ENCODE measurements at regions not wholly inside any gene's neighbourhood (a gene's known extent, or its start where the extent isn't known, plus 50 kb on each side); places are given as distances from the start of the nearest gene placed in this dataset.

- Histone ChIP-seq H3K36me3 (ENCODE audit: insufficient read depth, low read length) (no peaks in the 10 kb centered on the region), H3K27me3 (ENCODE audit: insufficient read depth, low read depth, low read length) (no peaks in the 10 kb centered on the region), H3K4me2 (ENCODE audit: low read length) (no peak overlapping the region), H3K27ac (ENCODE audit: low read length) (no peak overlapping the region), H3K4me3 (ENCODE audit: low read length) (no peak overlapping the region), H3K9me3 (ENCODE audit: low read length) (no peaks in the 10 kb centered on the region), H3K79me2 (replicated peaks; ENCODE audit: insufficient read depth, low read length) (no peaks in the 10 kb centered on the region), H3F3A (ENCODE audit: insufficient read depth, low read length, poor library complexity, severe bottlenecking) (no peaks in the 10 kb centered on the region), H3K9ac (ENCODE audit: low read length) (no peak overlapping the region), H3K9me2 (ENCODE audit: insufficient read depth, low read length) (no peaks in the 10 kb centered on the region), H2AFZ (ENCODE audit: low read depth, low read length) (no peak overlapping the region), H4K20me1 (ENCODE audit: insufficient read depth) (no peaks in the 10 kb centered on the region)
- TF ChIP-seq RAD21 (conservative IDR thresholded peaks at IDR 0.05) (no peak), REST (IDR thresholded peaks at IDR 0.05; ENCODE audit: borderline replicate concordance) (no peak), SMC3 (conservative IDR thresholded peaks at IDR 0.05; ENCODE audit: poor library complexity) (no peak), TAF1 (IDR thresholded peaks at IDR 0.05; ENCODE audit: low read depth) (no peak), CTCF (IDR thresholded peaks at IDR 0.05; ENCODE audit: poor library complexity, severe bottlenecking) (no peak)
Observed at GRCh38 chr1:172882385-172882784, 168.4 kb downstream of the TNFSF18 start.

GRCh38 chr1:172882791-172883386 is 167.9 kb downstream of the TNFSF18 start:
- Histone ChIP-seq H3K27me3 (ENCODE audit: insufficient read depth, low read depth, low read length) (no peaks in the 10 kb centered on the region), H3K36me3 (ENCODE audit: insufficient read depth, low read length) (no peaks in the 10 kb centered on the region), H4K20me1 (ENCODE audit: insufficient read depth) (no peaks in the 10 kb centered on the region), H3K9ac (ENCODE audit: low read length) (no peak overlapping the region), H3K79me2 (replicated peaks; ENCODE audit: insufficient read depth, low read length) (no peaks in the 10 kb centered on the region), H3K9me3 (ENCODE audit: low read length) (no peaks in the 10 kb centered on the region), H3K27ac (ENCODE audit: low read length) (no peak overlapping the region), H3K4me2 (ENCODE audit: low read length) (no peak overlapping the region), H2AFZ (ENCODE audit: low read depth, low read length) (no peak overlapping the region), H3F3A (ENCODE audit: insufficient read depth, low read length, poor library complexity, severe bottlenecking) (no peaks in the 10 kb centered on the region), H3K4me3 (ENCODE audit: low read length) (no peak overlapping the region), H3K9me2 (ENCODE audit: insufficient read depth, low read length) (no peaks in the 10 kb centered on the region)
- TF ChIP-seq RAD21 (conservative IDR thresholded peaks at IDR 0.05) = no peak
- TF ChIP-seq TAF1 (IDR thresholded peaks at IDR 0.05; ENCODE audit: low read depth) = no peak
- TF ChIP-seq MXI1 (conservative IDR thresholded peaks at IDR 0.05; ENCODE audit: poor library complexity, severe bottlenecking) = no peak
- no peak for TF ChIP-seq EP300 (conservative IDR thresholded peaks at IDR 0.05; ENCODE audit: poor library complexity, severe bottlenecking)
- no peak for TF ChIP-seq POLR2AphosphoS5 (IDR thresholded peaks at IDR 0.05)
- TF ChIP-seq EZH2 (IDR thresholded peaks at IDR 0.05; ENCODE audit: borderline replicate concordance, insufficient read depth, low read length, poor library complexity, severe bottlenecking) = no peak
- no peak for TF ChIP-seq SMC3 (conservative IDR thresholded peaks at IDR 0.05; ENCODE audit: poor library complexity)
- TF ChIP-seq CTCF (IDR thresholded peaks at IDR 0.05; ENCODE audit: poor library complexity, severe bottlenecking) = no peak
- TF ChIP-seq REST (IDR thresholded peaks at IDR 0.05; ENCODE audit: borderline replicate concordance) = no peak

All from neural cell (in vitro differentiated cells).